ENCODE measurements at regions not wholly inside any gene's neighbourhood (a gene's known extent, or its start where the extent isn't known, plus 50 kb on each side); places are given as distances from the start of the nearest gene placed in this dataset.
"Not testable (repeated sequence)": the region's sequence is repeated elsewhere in the genome, so short reads cannot be mapped to it uniquely, and the experiment has no call there.

DNA sequence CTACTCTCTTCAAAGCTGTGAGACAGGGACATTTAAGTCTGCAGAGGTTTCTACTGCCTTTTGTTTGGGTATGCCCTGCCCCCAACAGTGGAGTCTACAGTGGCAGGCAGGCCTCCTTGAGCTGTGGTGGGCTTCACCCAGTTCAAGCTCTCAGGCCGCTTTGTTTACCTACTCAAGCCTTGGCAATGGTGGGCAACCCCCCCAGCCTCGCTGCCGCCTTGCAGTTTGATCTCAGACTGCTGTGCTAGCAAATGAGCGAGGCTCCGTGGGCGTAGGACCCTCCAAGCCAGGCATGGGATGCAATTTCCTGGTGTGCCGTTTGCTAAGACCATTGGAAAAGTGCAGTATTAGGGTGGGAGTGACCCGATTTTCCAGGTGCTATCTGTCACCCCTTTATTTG, 310.5 kb upstream of the CFAP20DC start:
- H3K4me1 Mint-ChIP-seq; H3K27ac Mint-ChIP-seq (ENCODE audit: low read depth); H3K27me3 Mint-ChIP-seq; H3K36me3 Mint-ChIP-seq (ENCODE audit: insufficient read depth); DNase-seq (ENCODE audit: low spot score in 2 of 2); H3K4me3 Mint-ChIP-seq; H3K9me3 Mint-ChIP-seq; ATAC-seq (replicated peaks; ENCODE audit: extremely low read depth, poor library complexity, severe bottlenecking): not testable (repeated sequence)

DNA sequence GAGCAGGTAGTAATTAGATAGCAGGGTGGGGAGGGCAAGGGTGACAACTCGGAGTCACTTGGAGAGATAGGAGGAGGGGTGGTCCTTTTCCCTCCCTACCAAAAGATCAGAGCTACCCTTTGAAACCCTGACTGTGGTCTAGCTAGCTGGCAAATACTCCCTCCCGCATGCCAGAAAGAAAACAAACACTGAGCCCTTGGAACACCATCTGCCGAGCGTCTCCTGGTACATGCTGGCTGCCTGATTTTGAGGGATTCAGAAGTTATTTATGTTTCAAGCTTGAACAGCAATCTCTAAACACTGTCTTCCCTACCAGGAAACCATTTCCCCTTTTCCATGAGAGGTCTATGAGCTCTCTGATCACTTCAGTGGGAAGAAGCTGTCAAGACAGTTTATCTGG, 291.6 kb upstream of the CFAP20DC start:
- Mint-ChIP-seq H3K27ac (ENCODE audit: low read depth) (no peak overlapping the region), H3K9me3 (no peaks in the 10 kb centered on the region), H3K4me3 (no peak overlapping the region), H3K27me3 (no peaks in the 10 kb centered on the region), H3K36me3 (ENCODE audit: insufficient read depth) (no peaks in the 10 kb centered on the region), H3K4me1 (peaks cover 15% of the 10 kb centered on the region)
- ATAC-seq (replicated peaks; ENCODE audit: extremely low read depth, poor library complexity, severe bottlenecking) (no peak), DNase-seq (ENCODE audit: low spot score in 2 of 2) (no peak)

DNA sequence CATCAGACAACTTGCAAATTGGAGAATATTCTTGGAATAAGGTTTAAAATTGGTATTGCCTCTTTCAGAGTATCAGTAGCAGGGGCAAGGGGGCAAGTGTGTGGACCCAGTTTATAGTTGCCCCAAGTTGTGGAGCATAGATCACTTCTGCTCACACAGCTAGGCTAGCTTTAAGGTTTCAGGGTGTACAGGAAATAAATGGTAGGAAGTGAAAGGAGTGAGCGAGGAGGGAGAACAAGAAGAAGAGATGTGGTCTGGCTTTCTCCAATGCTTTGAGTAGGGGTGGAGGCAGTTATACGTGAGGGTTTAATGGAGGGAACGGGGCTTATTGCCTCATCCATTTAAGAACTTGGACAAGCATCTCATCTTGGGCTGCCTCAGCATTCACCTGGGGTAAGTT, 290.0 kb upstream of the CFAP20DC start:
- no peaks in the 10 kb centered on the region for H3K36me3 Mint-ChIP-seq (ENCODE audit: insufficient read depth)
- H3K4me1 Mint-ChIP-seq: peaks cover 15% of the 10 kb centered on the region
- ATAC-seq (replicated peaks; ENCODE audit: extremely low read depth, poor library complexity, severe bottlenecking): no peak
- H3K9me3 Mint-ChIP-seq: no peaks in the 10 kb centered on the region
- H3K27me3 Mint-ChIP-seq: no peaks in the 10 kb centered on the region
- no peak overlapping the region for H3K4me3 Mint-ChIP-seq
- no peak overlapping the region for H3K27ac Mint-ChIP-seq (ENCODE audit: low read depth)
- no peak for DNase-seq (ENCODE audit: low spot score in 2 of 2)

DNA sequence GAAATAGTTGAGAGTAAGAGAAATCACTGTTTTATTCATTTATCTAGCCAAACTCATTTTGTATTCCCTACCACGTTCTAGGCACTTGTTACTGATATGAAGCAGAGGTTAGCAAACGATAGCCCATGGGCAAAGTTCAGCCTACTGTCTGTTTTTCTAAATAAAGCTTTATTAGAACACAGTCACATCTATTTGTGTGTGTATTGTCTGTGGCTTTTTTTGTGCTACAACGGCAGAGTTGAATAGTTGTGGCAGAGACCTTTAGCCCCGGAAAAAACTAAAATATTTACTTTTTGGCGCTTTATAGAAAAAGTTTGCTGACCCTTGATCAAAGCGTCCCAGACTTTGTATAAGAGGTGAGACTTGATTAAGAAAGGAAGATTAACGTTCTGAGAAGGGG, 289.1 kb upstream of the CFAP20DC start:
- DNase-seq (ENCODE audit: low spot score in 2 of 2): no peak
- Mint-ChIP-seq H3K4me1 (peaks cover 15% of the 10 kb centered on the region), H3K4me3 (no peak overlapping the region), H3K27ac (ENCODE audit: low read depth) (no peak overlapping the region), H3K27me3 (no peaks in the 10 kb centered on the region), H3K9me3 (no peaks in the 10 kb centered on the region), H3K36me3 (ENCODE audit: insufficient read depth) (no peaks in the 10 kb centered on the region)
- no peak for ATAC-seq (replicated peaks; ENCODE audit: extremely low read depth, poor library complexity, severe bottlenecking)

DNA sequence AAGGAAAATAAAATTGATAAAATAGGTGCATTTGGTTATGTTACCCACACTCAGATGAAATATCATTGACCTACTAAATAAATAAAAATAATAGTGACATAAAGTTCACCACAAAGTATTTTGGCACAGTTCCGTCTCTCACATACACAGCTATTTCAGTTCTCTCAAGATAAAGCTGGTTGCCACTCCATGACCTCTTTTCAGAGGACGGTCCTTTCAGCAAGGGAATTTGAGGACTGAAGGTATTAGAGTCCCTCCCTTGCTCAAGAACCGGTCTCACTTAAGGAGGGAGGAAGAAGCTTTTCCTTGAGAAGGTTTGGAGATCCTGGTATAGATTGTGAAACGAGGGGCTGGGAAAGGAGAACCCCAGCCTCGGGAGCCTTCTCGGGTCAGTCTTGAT, 285.5 kb upstream of the CFAP20DC start:
- DNase-seq (ENCODE audit: low spot score in 2 of 2): no peak
- Mint-ChIP-seq H3K27ac (ENCODE audit: low read depth) (no peak overlapping the region), H3K27me3 (no peaks in the 10 kb centered on the region), H3K9me3 (no peaks in the 10 kb centered on the region), H3K4me3 (no peak overlapping the region), H3K4me1 (peaks cover 8% of the 10 kb centered on the region), H3K36me3 (ENCODE audit: insufficient read depth) (no peaks in the 10 kb centered on the region)
- ATAC-seq (replicated peaks; ENCODE audit: extremely low read depth, poor library complexity, severe bottlenecking): no peak

DNA sequence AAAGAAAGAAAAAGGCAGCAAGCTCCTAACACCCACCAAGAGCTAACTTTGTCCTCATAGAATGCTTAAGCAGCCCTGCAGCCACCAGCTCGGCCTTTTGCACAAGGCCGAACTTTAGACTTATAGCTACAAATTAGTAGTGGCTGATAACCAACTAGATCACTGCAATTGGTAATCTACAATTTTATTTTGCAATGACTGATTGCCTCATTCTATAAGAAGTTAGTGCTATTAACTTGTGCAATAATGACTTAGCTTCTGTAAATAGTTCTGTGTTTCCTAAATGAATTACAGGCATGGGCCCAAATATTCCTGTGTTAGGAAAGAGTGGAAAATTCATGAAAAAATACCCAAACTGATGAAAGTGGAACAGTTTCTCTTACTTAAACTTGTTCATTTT, 284.8 kb upstream of the CFAP20DC start:
- no peaks in the 10 kb centered on the region for H3K36me3 Mint-ChIP-seq (ENCODE audit: insufficient read depth)

DNA sequence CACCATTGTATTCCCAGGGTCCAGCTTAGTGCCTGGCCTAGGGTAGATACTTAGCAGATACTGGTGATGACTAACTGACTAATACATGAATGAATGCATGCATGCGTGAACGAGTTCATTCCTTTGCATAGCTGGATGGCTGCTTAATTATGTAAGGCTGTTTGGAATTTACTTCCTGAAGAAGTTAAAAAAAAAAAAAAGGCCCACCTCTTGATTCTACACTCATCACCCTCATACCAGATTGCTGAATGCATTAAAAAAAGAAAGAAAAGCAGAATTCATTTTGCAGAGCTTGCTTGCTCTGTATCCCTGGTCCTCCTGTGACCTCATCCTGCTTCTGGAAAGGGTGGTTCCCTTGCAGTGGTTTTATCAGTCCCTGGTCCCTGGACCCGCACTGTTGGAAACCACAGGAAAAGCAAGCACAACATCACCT, 277.6 kb upstream of the CFAP20DC start:
- DNase-seq (ENCODE audit: low spot score in 2 of 2): no peak

More for the DNA sequence above, 284.8 kb upstream of the CFAP20DC start:
- ATAC-seq (replicated peaks; ENCODE audit: extremely low read depth, poor library complexity, severe bottlenecking) (no peak), DNase-seq (ENCODE audit: low spot score in 2 of 2) (no peak)
- H3K9me3 Mint-ChIP-seq: no peaks in the 10 kb centered on the region
- H3K4me1 Mint-ChIP-seq: peaks cover 1% of the 10 kb centered on the region
- H3K27me3 Mint-ChIP-seq: no peaks in the 10 kb centered on the region
- H3K27ac Mint-ChIP-seq (ENCODE audit: low read depth): no peak overlapping the region
- no peak overlapping the region for H3K4me3 Mint-ChIP-seq

DNA sequence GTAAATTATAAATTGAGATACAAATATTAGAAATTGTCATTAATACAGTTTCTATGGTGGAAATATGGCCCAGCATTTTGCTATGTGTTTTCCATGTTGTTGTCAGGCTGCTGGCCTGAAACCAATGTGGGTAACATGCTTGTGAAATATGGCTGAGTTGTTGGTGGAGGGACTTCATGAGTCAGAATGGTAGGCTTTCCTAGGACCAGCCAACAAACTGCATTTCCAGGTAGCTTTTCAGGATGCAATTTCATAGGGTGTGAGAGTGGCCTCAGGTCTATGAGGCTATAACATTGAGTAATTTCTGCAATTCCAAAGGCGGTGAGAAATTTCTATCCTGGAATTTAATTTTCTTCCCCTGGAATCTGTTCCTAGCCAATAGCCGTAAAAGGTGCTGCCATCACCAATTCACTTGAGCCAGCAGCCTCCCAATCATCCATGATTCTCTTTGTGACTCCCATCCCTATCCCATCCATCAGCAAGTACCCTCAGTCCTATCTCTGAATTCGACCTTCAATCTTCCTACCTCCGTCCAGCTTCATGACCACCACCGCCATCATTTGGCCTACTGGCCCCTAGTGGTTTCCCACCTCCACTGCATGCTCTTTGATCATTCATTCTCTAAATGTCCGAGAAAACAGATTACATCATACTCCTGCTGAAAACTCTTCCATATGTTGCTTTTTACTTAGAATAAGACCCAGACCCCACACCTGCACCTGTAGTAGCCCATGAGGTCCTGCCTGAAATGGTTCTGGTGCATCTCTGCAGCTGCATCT, 276.6 kb upstream of the CFAP20DC start:
- no peaks in the 10 kb centered on the region for H3K9me3 Mint-ChIP-seq
- H3K4me1 Mint-ChIP-seq: no peaks in the 10 kb centered on the region
- H3K27ac Mint-ChIP-seq (ENCODE audit: low read depth): no peak overlapping the region
- no peak for ATAC-seq (replicated peaks; ENCODE audit: extremely low read depth, poor library complexity, severe bottlenecking)
- H3K36me3 Mint-ChIP-seq (ENCODE audit: insufficient read depth): peaks cover 2% of the 10 kb centered on the region
- H3K27me3 Mint-ChIP-seq: no peaks in the 10 kb centered on the region
- DNase-seq (ENCODE audit: low spot score in 2 of 2): no peak
- H3K4me3 Mint-ChIP-seq: no peak overlapping the region

More for the DNA sequence above, 277.6 kb upstream of the CFAP20DC start:
- Mint-ChIP-seq H3K9me3 (no peaks in the 10 kb centered on the region), H3K27ac (ENCODE audit: low read depth) (no peak overlapping the region), H3K4me3 (no peak overlapping the region), H3K27me3 (no peaks in the 10 kb centered on the region), H3K4me1 (no peaks in the 10 kb centered on the region), H3K36me3 (ENCODE audit: insufficient read depth) (peaks cover 2% of the 10 kb centered on the region)
- no peak for ATAC-seq (replicated peaks; ENCODE audit: extremely low read depth, poor library complexity, severe bottlenecking)

DNA sequence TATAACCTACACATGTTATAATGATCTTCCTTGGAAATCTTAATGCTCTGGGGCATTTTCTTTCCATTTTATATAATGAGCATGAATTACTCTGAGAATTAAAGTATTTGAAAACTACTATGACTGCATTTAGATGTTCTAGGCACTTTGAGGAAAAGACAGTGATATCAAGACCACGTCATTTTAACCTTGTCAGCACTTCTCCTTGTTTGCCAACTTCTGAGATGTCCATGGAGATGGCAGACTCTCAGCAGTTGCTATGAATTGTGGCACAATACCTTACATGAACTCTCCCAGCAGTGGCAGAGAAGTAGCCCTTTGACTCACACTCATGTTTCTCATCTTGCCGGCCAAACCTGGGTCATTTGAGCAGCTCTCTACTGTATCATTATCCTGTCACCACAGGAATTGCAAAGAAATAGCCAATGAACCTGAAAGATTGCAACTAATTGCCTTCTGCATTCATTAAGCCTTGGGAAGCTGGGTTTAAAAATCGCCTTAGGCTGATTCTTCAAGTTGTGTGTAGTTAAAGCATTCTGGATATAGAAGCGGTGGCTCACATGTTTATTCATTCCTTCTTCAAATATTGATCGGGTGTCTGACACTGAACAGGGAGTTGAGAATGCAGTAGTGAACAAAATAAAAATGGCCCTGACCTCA, 272.2 kb upstream of the CFAP20DC start:
- H3K27me3 Mint-ChIP-seq: no peaks in the 10 kb centered on the region
- H3K9me3 Mint-ChIP-seq: no peaks in the 10 kb centered on the region
- ATAC-seq (replicated peaks; ENCODE audit: extremely low read depth, poor library complexity, severe bottlenecking): no peak
- no peak for DNase-seq (ENCODE audit: low spot score in 2 of 2)
- peaks cover 2% of the 10 kb centered on the region for H3K36me3 Mint-ChIP-seq (ENCODE audit: insufficient read depth)
- H3K4me3 Mint-ChIP-seq: no peak overlapping the region
- no peak overlapping the region for H3K27ac Mint-ChIP-seq (ENCODE audit: low read depth)
- no peaks in the 10 kb centered on the region for H3K4me1 Mint-ChIP-seq

DNA sequence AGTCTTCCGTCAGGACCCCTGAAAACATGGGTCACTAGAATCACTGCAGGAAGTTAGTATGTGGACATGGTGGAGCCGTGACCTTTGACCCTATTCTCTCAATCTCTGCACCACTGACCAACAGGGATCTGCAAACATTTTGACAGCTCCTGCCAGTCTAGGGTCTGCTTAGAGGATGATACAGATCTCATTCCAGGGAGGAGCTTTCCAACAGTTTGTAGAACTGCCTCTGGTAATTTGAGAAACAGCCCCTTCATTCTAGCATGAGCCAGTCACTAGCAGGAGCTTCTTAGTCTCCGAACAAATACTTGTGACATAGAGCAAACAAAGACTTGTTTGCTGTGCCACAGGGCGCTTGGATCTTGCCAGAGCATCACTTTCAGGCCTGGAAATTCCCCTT, 270.3 kb upstream of the CFAP20DC start:
- ATAC-seq (replicated peaks; ENCODE audit: extremely low read depth, poor library complexity, severe bottlenecking) (no peak), DNase-seq (ENCODE audit: low spot score in 2 of 2) (no peak)
- H3K36me3 Mint-ChIP-seq (ENCODE audit: insufficient read depth): peaks cover 2% of the 10 kb centered on the region
- no peak overlapping the region for H3K4me3 Mint-ChIP-seq
- no peaks in the 10 kb centered on the region for H3K9me3 Mint-ChIP-seq
- H3K4me1 Mint-ChIP-seq: no peaks in the 10 kb centered on the region
- no peak overlapping the region for H3K27ac Mint-ChIP-seq (ENCODE audit: low read depth)
- no peaks in the 10 kb centered on the region for H3K27me3 Mint-ChIP-seq

DNA sequence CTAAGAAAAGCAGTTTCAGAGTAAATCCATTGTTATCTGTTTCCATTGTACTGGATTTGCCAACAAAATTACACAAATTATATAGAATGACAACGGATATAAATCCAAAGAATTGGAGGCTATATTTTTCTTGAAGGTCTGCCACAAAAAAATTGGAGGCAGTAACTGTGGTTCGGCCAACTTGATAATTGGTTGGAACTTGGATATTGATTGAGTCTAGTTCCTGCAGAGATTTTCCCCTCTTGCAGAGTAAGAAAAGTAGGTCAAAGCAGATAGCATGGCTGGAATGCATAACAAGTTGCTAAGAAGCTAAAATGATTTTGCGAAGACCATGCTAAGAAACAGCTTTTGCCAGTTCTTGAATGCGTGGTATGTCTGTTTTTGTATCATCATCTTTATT, 269.6 kb upstream of the CFAP20DC start:
- Mint-ChIP-seq H3K27me3 (no peaks in the 10 kb centered on the region), H3K9me3 (no peaks in the 10 kb centered on the region), H3K4me1 (no peaks in the 10 kb centered on the region)

DNA sequence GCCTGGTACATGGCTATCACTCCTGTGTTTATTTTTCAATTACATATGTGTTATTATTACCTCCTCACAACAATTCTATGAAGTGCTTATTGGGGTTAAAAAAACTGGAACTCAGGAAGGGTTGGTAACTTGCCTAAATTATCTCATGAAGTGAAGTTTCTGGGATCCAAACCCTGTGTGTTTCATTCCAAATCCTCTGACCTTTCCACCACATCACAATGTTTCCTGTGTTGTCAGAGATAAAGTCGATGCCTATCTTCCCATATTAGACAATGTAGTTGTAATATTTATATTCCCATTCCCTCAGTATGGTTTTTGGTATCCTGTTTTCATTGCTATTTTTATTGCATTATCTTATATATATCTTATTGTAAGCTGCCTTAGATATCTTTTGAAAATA, 269.1 kb upstream of the CFAP20DC start:
- Mint-ChIP-seq H3K4me3 (no peak overlapping the region), H3K36me3 (ENCODE audit: insufficient read depth) (peaks cover under 1% of the 10 kb centered on the region), H3K27ac (ENCODE audit: low read depth) (no peak overlapping the region), H3K4me1 (no peaks in the 10 kb centered on the region), H3K27me3 (no peaks in the 10 kb centered on the region), H3K9me3 (no peaks in the 10 kb centered on the region)
- ATAC-seq (replicated peaks; ENCODE audit: extremely low read depth, poor library complexity, severe bottlenecking) (no peak), DNase-seq (ENCODE audit: low spot score in 2 of 2) (no peak)

More for the DNA sequence above, 269.6 kb upstream of the CFAP20DC start:
- Mint-ChIP-seq H3K4me3 (no peak overlapping the region), H3K27ac (ENCODE audit: low read depth) (no peak overlapping the region), H3K36me3 (ENCODE audit: insufficient read depth) (peaks cover 2% of the 10 kb centered on the region)
- DNase-seq (ENCODE audit: low spot score in 2 of 2): no peak
- ATAC-seq (replicated peaks; ENCODE audit: extremely low read depth, poor library complexity, severe bottlenecking): no peak

DNA sequence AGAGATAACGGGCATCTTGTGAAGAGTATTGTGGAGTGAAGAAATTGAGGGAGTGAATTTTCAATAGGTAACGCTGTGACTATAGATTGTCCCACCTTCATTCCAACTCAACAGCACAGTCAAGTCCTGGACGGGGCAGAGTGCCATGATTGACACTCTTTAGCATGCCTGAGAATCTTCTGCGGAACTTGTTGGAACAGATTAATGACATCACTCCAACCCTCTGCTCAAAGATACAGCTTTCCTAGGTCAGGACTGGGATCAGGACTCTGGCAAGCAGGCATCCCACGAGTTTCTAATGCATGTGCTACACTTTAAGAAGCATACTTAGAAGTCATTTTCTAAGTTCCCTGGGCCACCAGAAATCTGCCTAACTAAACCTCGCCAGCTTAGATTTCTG, 267.6 kb upstream of the CFAP20DC start:
- Mint-ChIP-seq H3K27ac (ENCODE audit: low read depth) (no peak overlapping the region), H3K9me3 (no peaks in the 10 kb centered on the region), H3K27me3 (no peaks in the 10 kb centered on the region), H3K4me3 (no peak overlapping the region), H3K4me1 (peaks cover 5% of the 10 kb centered on the region), H3K36me3 (ENCODE audit: insufficient read depth) (no peaks in the 10 kb centered on the region)
- DNase-seq (ENCODE audit: low spot score in 2 of 2) (no peak), ATAC-seq (replicated peaks; ENCODE audit: extremely low read depth, poor library complexity, severe bottlenecking) (no peak)

Measured in central memory CD8-positive, alpha-beta T cell (primary cell).